ENCODE measurements at regions not wholly inside any gene's neighbourhood (a gene's known extent, or its start where the extent isn't known, plus 50 kb on each side); places are given as distances from the start of the nearest gene placed in this dataset.

- Histone ChIP-seq H3K9me1 (ENCODE audit: insufficient read depth, low read length) (no peaks in the 10 kb centered on the region), H2AK5ac (ENCODE audit: low read depth, low read length) (no peak overlapping the region), H4K8ac (ENCODE audit: low read depth in 2 of 2, low read length in 2 of 2) (no peak overlapping the region), H3K79me1 (ENCODE audit: low read depth in 1 of 2, low read length in 2 of 2) (no peaks in the 10 kb centered on the region), H3K4me2 (ENCODE audit: low read depth, low read length) (no peak overlapping the region), H3K9ac (ENCODE audit: low read depth, low read length) (no peak overlapping the region), H3K36me3 (ENCODE audit: control insufficient read depth, insufficient read depth, low read length) (no peaks in the 10 kb centered on the region), H2BK15ac (ENCODE audit: low read depth, low read length) (no peak overlapping the region), H3K27ac (ENCODE audit: insufficient read depth, low read length) (no peak overlapping the region), H3K18ac (ENCODE audit: low read depth, low read length) (no peak overlapping the region), H3K23ac (ENCODE audit: low read depth, low read length) (no peak overlapping the region), H3K14ac (replicated peaks; ENCODE audit: low read depth, low read length) (no peak overlapping the region), H4K5ac (ENCODE audit: low read depth, low read length) (no peak overlapping the region), H2AFZ (replicated peaks; ENCODE audit: low read length, poor library complexity) (no peak overlapping the region), H3K56ac (ENCODE audit: extremely low read depth, insufficient read depth, low read length) (no peak overlapping the region), H3K27me3 (ENCODE audit: control insufficient read depth, insufficient read depth, low read length) (no peaks in the 10 kb centered on the region), H3K4ac (ENCODE audit: low read depth, low read length) (no peak overlapping the region), H2AK9ac (replicated peaks; ENCODE audit: low read depth, low read length, poor library complexity) (no peak overlapping the region), H3K4me1 (ENCODE audit: control insufficient read depth, insufficient read depth, low read length) (no peaks in the 10 kb centered on the region), H3K9me3 (ENCODE audit: control insufficient read depth, insufficient read depth, low read length) (no peaks in the 10 kb centered on the region), H2BK120ac (ENCODE audit: low read depth, low read length) (no peak overlapping the region), H4K91ac (ENCODE audit: insufficient read depth, low read depth, low read length) (no peak overlapping the region), H4K20me1 (ENCODE audit: insufficient read depth, low read length) (no peaks in the 10 kb centered on the region), H3K4me3 (ENCODE audit: insufficient read depth, low read depth, low read length) (no peak overlapping the region), H2BK5ac (ENCODE audit: low read depth, low read length, poor library complexity, severe bottlenecking) (no peak overlapping the region), H2BK20ac (ENCODE audit: low read depth, low read length) (no peak overlapping the region)
- dilution Hi-C loops (cut with HindIII; ENCODE audit: low sequenced_read_pairs, unreplicated experiment) (no loop called here), in situ Hi-C loops (cut with MboI; ENCODE audit: low sequenced_read_pairs) (no loop called here), intact Hi-C loops (cut with micrococcal nuclease) (no loop called here)
- DNase-seq, result no peak
- no peak for ATAC-seq (ENCODE audit: low read depth)
- CTCF ChIA-PET, result no interaction called here
- TF ChIP-seq, protein P1, sequence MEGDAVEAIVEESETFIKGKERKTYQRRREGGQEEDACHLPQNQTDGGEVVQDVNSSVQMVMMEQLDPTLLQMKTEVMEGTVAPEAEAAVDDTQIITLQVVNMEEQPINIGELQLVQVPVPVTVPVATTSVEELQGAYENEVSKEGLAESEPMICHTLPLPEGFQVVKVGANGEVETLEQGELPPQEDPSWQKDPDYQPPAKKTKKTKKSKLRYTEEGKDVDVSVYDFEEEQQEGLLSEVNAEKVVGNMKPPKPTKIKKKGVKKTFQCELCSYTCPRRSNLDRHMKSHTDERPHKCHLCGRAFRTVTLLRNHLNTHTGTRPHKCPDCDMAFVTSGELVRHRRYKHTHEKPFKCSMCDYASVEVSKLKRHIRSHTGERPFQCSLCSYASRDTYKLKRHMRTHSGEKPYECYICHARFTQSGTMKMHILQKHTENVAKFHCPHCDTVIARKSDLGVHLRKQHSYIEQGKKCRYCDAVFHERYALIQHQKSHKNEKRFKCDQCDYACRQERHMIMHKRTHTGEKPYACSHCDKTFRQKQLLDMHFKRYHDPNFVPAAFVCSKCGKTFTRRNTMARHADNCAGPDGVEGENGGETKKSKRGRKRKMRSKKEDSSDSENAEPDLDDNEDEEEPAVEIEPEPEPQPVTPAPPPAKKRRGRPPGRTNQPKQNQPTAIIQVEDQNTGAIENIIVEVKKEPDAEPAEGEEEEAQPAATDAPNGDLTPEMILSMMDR (conservative IDR thresholded peaks at IDR 0.05; ENCODE audit: low read depth, low read length), result no peak
- no peak for TF ChIP-seq MXI1 (IDR thresholded peaks at IDR 0.05; ENCODE audit: borderline replicate concordance, low read depth, low read length)
- no peak for TF ChIP-seq CEBPB (IDR thresholded peaks at IDR 0.05; ENCODE audit: low read depth, low read length)
- BruUV-seq (replicated peaks), result no TSS peak
- WGBS, 2 experiments (ENCODE audit: extremely low coverage in 2 of 2, insufficient read length in 1 of 2), result no CpG with 5 or more reads among the region's 3 CpGs
- POLR2A ChIA-PET (ENCODE audit: unreplicated experiment), result no interaction called here
These were observed 58.6 kb upstream of the ZPBP start for GRCh38 chr7:50151661-50152060.
